HG02763 (cell line): ENCODE measurements at regions not wholly inside any gene's neighbourhood (a gene's known extent, or its start where the extent isn't known, plus 50 kb on each side); places are given as distances from the start of the nearest gene placed in this dataset.

Source experiments
- ATAC-seq: cut with Tn5 transposase; IDR thresholded peaks from one replicate; pipeline ENCODE4 v1.9.1; 2021; ENCODE audit warnings: mild to moderate bottlenecking, moderate library complexity; ENCODE audit not compliant: unreplicated experiment

- ATAC-seq = no peak
These were observed 62.0 kb upstream of the SEMA3A start for GRCh38 chr7:84256571-84256971.

- no peak for ATAC-seq
These were observed 56.7 kb upstream of the SEMA3A start for GRCh38 chr7:84251277-84251781.

GRCh38 chr7:84250452-84250851, 55.9 kb upstream of the SEMA3A start:
- no peak for ATAC-seq

GRCh38 chr7:84249656-84250055, 55.1 kb upstream of the SEMA3A start:
- no peak for ATAC-seq

GRCh38 chr7:84248843-84249242, 54.3 kb upstream of the SEMA3A start:
- no peak for ATAC-seq

- no peak for ATAC-seq
These were observed 53.7 kb upstream of the SEMA3A start for GRCh38 chr7:84248267-84248666.

GRCh38 chr7:84247591-84247990, 53.0 kb upstream of the SEMA3A start:
- no peak for ATAC-seq

GRCh38 chr7:84245835-84246234, 51.2 kb upstream of the SEMA3A start:
- ATAC-seq = no peak
